PFSK-1 (cell line): ENCODE measurements at regions not wholly inside any gene's neighbourhood (a gene's known extent, or its start where the extent isn't known, plus 50 kb on each side); places are given as distances from the start of the nearest gene placed in this dataset.

Source experiments
- FOXP2 ChIP-seq: optimal IDR thresholded peaks from 2 replicates; pipeline ENCODE3; 2011; ENCODE audit warnings: borderline replicate concordance, control low read depth, inconsistent platforms; ENCODE audit not compliant: insufficient read depth; ENCODE audit errors: extremely low read length, extremely low read depth
- POLR2AphosphoS5 ChIP-seq: IDR thresholded peaks from 2 replicates; pipeline ENCODE4 v1.6.1; 2012; ENCODE audit warnings: low read depth, mild to moderate bottlenecking, control low read depth, low read length, moderate library complexity
- SIN3A ChIP-seq: IDR thresholded peaks from 2 replicates; pipeline ENCODE4 v1.6.1; 2012; ENCODE audit warnings: mild to moderate bottlenecking, low read length, moderate library complexity, borderline replicate concordance; ENCODE audit not compliant: insufficient read depth
- TAF1 ChIP-seq: IDR thresholded peaks from 2 replicates; pipeline ENCODE4 v1.6.1; 2012; ENCODE audit warnings: low read length, control low read depth, borderline replicate concordance; ENCODE audit not compliant: insufficient read depth
- TF ChIP-seq, protein P1 (sequence below), 2 experiments: IDR thresholded peaks; 2 replicates each; pipeline versions ENCODE4 v1.6.1 to v1.8.0; 2011 to 2012; ENCODE audit warnings: low read depth in 2 of 2, low read length in 2 of 2, control low read depth in 1 of 2, inconsistent platforms in 1 of 2, mild to moderate bottlenecking in 1 of 2, moderate library complexity in 1 of 2; ENCODE audit not compliant: insufficient read depth in 1 of 2

DNA sequence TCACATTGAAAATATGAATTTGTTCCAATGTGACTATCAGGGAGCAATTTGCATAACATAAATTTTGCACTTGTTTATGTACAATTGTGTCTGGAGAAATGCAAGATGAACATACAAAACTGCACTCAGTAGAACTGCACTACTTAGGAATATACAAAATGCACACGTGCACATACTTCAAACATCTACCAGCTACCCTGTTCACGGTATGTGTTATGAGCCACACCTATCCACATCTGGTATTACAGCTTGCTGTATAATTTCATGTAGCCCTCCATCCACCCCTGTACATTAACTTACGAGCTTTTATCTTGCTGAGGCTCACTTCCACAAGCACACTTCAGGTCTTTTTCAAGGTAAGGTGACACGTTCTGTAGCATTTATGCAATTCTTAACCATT is 373.5 kb upstream of the ZEB2 start:
- TF ChIP-seq FOXP2 (no peak), POLR2AphosphoS5 (no peak), TAF1 (no peak), SIN3A (no peak)
- TF ChIP-seq, protein P1, sequence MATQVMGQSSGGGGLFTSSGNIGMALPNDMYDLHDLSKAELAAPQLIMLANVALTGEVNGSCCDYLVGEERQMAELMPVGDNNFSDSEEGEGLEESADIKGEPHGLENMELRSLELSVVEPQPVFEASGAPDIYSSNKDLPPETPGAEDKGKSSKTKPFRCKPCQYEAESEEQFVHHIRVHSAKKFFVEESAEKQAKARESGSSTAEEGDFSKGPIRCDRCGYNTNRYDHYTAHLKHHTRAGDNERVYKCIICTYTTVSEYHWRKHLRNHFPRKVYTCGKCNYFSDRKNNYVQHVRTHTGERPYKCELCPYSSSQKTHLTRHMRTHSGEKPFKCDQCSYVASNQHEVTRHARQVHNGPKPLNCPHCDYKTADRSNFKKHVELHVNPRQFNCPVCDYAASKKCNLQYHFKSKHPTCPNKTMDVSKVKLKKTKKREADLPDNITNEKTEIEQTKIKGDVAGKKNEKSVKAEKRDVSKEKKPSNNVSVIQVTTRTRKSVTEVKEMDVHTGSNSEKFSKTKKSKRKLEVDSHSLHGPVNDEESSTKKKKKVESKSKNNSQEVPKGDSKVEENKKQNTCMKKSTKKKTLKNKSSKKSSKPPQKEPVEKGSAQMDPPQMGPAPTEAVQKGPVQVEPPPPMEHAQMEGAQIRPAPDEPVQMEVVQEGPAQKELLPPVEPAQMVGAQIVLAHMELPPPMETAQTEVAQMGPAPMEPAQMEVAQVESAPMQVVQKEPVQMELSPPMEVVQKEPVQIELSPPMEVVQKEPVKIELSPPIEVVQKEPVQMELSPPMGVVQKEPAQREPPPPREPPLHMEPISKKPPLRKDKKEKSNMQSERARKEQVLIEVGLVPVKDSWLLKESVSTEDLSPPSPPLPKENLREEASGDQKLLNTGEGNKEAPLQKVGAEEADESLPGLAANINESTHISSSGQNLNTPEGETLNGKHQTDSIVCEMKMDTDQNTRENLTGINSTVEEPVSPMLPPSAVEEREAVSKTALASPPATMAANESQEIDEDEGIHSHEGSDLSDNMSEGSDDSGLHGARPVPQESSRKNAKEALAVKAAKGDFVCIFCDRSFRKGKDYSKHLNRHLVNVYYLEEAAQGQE (IDR thresholded peaks at IDR 0.05; ENCODE audit: insufficient read depth in 1 of 2, low read depth in 2 of 2, low read length in 2 of 2), result no peak
